ENCODE measurements at regions not wholly inside any gene's neighbourhood (a gene's known extent, or its start where the extent isn't known, plus 50 kb on each side); places are given as distances from the start of the nearest gene placed in this dataset.

- no peak for DNase-seq (ENCODE audit: low read depth in 2 of 2)
Observed at GRCh38 chr20:52921340-52921739, 50.8 kb upstream of the TSHZ2 start.

DNA sequence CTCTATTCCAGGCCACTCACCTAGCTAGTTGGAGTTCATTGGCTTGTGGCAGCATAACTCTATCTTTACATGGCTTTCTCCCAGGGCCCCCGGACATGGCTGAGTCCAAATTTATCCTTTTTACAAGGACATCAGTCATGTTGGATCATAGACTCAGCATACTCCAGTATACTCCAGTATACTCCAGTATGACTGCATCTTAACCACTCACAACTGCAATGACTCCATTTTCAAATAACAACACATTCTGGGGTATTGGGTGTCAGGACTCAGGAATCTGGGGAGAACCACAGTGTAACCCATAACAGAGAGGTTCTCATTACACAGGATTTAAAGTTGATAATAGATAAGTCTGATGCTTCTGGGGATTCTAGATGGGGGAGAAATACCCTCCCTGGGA, 53.8 kb upstream of the TSHZ2 start:
- no peak for DNase-seq (ENCODE audit: low read depth in 2 of 2)

GRCh38 chr20:52915564-52915963, 56.6 kb upstream of the TSHZ2 start:
- no peak for DNase-seq (ENCODE audit: low read depth in 2 of 2)

- no peak for DNase-seq (ENCODE audit: low read depth in 2 of 2)
Observed at GRCh38 chr20:52914870-52915269, 57.3 kb upstream of the TSHZ2 start.

- DNase-seq (ENCODE audit: low read depth in 2 of 2), result no peak
Observed at GRCh38 chr20:52913650-52914387, 58.3 kb upstream of the TSHZ2 start.

GRCh38 chr20:52905241-52905994, 66.7 kb upstream of the TSHZ2 start:
- DNase-seq (ENCODE audit: low read depth in 2 of 2), result no peak

DNA sequence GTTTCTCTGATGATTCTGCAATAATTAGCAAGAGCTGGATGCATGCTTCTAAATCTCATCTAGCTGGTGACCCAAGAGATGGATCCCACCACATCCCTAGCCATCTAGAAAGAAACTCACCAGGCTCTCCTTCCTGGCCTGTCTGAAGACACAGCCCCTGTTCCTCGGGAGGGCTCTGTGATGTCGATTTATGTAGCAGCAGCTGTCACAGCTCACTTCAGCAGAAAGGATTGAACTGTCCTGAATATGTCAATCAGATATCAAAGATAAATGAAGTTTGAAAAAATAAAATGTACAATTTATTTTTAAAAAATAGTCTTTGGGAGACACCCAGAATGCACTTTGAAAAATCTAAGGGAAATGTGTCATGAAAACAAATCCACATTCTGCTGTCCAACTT, 67.3 kb upstream of the TSHZ2 start:
- no peak for DNase-seq (ENCODE audit: low read depth in 2 of 2)

DNA sequence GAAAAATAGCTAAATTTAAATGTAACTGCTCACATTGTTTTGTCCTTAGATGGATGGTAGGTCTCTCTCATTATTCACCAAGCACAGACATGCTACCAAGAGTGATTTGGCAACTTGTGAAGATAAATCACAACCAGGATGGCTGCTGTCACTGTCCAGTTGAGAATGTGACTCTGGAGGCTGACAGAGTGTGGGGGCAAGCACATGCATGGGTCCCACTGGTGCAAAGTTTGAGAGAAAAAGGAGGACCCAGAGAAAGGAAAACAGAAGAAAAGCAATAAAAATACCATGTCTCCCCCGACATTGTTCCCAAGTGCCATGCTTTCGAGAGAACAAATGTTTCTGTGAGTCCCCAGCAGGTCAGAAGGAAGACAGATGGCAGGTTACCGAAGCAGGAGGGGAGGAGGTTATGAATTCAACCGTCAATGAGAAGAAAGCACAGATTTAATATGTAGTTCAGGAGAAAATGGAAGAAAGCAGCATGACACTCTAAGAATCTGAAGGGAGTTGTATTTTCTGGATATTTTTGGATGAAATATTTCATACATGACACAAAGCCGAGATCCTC, 73.0 kb upstream of the TSHZ2 start:
- DNase-seq (ENCODE audit: low read depth in 2 of 2), result no peak

DNA sequence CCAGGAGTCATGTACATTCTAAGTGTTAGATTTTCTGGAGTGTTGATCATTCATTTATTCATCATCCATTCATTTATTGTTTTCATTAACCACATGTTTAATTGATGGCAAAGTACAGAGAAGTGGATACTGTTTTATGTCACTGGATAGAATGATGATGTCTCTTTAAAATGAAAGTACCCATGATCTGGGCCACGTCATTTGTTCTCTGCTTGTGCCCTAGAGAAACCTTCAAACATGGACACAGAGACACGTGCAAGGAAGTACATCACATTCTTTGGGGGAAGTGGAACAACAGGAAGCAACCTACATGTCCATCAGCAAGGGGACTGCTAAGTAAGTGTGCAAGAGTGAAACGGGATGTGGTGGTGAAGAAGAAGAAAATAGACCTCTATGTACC, 75.8 kb upstream of the TSHZ2 start:
- DNase-seq (ENCODE audit: low read depth in 2 of 2), result no peak

GRCh38 chr20:52895701-52896100, 76.5 kb upstream of the TSHZ2 start:
- no peak for DNase-seq (ENCODE audit: low read depth in 2 of 2)

GRCh38 chr20:52895235-52895634, 76.9 kb upstream of the TSHZ2 start:
- no peak for DNase-seq (ENCODE audit: low read depth in 2 of 2)

DNA sequence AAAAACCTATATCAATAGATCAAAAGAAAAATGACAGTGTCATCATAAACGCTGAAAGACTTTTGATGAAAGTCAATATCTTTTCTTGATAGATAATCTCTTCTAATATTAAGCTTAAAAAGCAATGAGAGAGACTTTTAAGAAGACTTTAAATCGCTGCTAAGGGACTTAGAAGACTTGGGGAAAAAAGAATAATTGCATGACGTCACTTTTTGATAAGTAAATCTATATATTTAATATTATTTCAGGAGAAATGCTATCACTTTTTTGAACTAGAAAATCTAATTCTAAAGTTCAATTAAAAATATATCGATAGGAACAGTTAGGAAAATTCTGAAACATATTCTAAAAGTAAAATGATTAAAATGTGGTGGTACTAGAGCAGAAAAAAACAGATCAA, 78.7 kb upstream of the TSHZ2 start:
- no peak for DNase-seq (ENCODE audit: low read depth in 2 of 2)

DNA sequence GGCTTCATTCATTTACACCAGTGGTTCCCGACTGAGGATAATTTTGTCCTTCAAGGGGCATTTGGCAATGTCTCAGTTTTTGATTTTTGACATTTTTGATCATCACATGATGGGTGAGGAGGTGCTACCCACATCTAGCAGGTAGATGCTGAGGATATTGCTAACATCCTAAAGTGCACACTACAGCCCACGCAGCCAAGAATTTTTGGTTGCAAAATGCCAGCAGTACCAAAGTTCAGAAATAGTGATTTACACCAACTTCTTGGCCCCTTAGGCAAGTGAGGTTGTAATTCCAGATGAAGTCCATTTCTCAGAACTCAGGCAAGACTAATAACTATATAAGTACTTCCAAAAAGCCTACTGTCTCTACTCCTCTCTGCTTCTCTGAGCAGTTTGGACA, 80.1 kb upstream of the TSHZ2 start:
- DNase-seq (ENCODE audit: low read depth in 2 of 2), result no peak

- no peak for DNase-seq (ENCODE audit: low read depth in 2 of 2)
Observed at GRCh38 chr20:52890130-52890529, 82.0 kb upstream of the TSHZ2 start.

DNA sequence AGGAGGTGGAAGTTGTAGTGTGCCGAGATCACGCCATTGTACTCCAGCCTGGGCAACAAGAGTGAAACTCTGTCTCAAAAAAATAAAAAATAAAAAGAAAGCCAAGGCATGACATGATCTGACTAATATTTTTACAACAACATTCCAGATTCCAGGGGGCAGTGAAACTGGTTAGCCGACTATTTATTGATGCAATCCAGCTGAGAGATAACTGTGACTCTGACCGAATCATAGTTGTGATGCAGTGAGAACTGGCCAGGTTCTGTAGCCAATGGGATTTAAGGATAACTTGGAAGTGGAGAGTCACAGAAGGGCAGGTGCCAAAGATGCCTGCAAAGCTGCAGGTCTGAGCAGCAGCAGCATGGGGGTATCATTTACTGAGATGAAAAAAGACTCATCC, 82.9 kb upstream of the TSHZ2 start:
- no peak for DNase-seq (ENCODE audit: low read depth in 2 of 2)

DNA sequence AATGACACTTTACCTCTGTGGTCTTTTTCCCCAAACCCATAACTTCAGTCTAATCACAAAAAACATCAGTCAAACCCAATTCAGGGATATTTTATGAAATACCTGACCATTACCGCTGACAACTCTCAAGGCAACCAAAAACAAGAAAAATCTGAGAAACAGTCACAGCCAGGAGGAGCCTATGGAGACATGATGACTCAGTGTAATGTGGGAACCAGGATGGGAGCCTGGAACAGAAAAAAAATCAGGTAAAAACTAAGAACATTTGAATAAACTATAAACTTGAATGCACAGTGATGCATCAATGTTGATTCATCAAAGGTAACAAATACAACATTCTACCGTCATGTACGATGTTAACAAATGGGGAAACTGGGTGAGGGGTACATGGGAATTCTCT, 84.1 kb upstream of the TSHZ2 start:
- DNase-seq (ENCODE audit: low read depth in 2 of 2), result no peak

DNA sequence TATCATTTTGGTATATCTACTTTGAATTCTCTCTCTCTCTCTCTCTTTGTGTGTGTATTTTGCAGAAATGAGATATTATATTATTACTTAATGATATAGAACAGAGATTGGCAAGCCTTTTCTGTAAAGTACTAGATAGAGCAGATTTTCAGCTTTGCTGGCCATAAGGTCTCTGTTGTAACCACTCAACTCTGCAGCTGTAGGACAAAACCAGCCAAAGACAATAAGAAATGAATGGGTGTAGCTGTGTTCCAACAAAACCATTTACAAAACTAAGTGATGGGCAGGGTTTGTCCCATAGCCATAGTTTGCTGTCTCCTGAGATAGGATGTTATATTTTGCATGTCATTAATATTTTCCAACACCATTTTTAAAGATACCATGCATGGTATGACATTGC, 91.2 kb upstream of the TSHZ2 start:
- no peak for DNase-seq (ENCODE audit: low read depth in 2 of 2)

- no peak for DNase-seq (ENCODE audit: low read depth in 2 of 2)
Observed at GRCh38 chr20:52880259-52880658, 91.9 kb upstream of the TSHZ2 start.

DNA sequence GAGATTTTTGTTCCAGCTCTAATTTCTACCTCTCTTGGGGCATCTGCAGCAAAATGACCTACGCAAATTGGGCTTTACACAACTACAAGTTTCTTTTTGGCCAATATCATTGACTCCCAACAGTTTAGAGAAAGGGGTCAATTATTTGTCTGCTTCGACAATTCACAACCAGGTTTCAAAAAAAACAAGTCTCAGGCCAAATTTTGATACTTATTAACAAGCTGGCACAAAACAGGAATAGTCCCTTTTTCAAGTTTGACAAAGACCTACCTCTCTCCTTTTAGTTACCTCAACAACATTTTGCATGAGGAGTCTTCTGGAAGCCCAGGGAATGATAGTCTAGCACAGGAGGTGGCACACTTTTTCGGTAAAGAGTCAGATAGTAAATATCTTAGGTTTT, 97.9 kb upstream of the TSHZ2 start:
- no peak for DNase-seq (ENCODE audit: low read depth in 2 of 2)

GRCh38 chr20:52869698-52870501, 102.3 kb upstream of the TSHZ2 start:
- DNase-seq (ENCODE audit: low read depth in 2 of 2), result no peak

DNA sequence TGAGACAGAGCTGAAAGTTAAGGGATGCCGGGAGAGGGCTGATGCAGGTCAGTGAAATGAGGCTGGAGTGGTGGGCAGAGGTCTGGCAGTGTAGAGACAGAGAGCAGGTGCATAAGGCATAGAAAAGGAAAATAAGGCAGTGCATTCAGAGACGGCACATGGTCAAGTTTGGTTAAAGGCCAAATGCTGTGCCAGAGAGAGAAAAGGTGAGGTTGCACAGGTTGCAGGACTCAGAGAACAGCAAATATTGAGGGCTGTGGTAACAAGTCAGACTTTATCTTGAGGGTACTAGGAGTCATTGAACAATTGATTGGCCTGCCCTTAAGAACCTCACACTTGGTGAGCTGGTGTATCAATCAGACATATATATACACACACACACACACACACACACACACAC, 102.9 kb upstream of the TSHZ2 start:
- no peak for DNase-seq (ENCODE audit: low read depth in 2 of 2)

DNA sequence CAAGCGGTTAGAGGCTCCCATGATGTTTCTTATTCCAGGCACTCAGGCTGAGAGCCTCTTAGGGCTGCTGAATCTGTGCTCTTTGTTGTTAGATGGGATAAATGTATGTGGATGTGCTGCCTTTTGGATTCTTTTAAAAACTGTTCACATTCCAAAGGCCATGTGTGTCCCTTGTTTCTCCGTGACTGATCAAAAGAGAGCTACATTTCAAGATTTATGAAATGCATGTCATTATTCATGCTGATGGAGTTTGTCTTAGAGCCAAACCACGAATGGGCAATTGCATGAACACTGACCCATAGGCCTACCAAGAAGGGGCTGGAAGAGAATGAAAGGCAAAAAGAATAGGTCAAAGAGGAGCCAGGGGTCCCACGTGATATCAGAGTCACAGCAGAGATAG, 104.9 kb upstream of the TSHZ2 start:
- DNase-seq (ENCODE audit: low read depth in 2 of 2), result no peak

Measured in dermis microvascular lymphatic vessel endothelial cell (primary cell).